IMR-90 (cell line): ENCODE measurements at regions not wholly inside any gene's neighbourhood (a gene's known extent, or its start where the extent isn't known, plus 50 kb on each side); places are given as distances from the start of the nearest gene placed in this dataset.

Experiments used
- ATAC-seq: fragments of 200-7000 bp; cut with Tn5 transposase; 2 replicates; pipeline ENCODE4 v1.9.1; 2020; ENCODE audit warnings: low read depth, mild to moderate bottlenecking, moderate library complexity
- BruUV-seq: library from RNA; stranded (reverse); fragments of 400-500 nt; replicated peaks from 2 replicates; lab custom pipeline; 2021; lab: Mats Ljungman, UMichigan
- CTCF ChIA-PET: fragments of 300-600 bp; formaldehyde crosslinking; extraction: SDS; loops from one replicate; lab custom pipeline; 2021; ENCODE audit warnings: antibody characterized with exemption; lab: Yijun Ruan, JAX
- POLR2A ChIA-PET: fragments of 300-600 bp; sonication (Branson Sonifier 250); formaldehyde crosslinking; loops from one replicate; lab custom pipeline; 2022; ENCODE audit warnings: antibody characterized with exemption; ENCODE audit not compliant: unreplicated experiment; lab: Charles Lee
- DNase-seq: peaks from one replicate; pipeline ENCODE4 v3.0.0; 2013
- H2AFZ ChIP-seq: replicated peaks from 2 replicates; pipeline ENCODE3; 2013; ENCODE audit warnings: low read length, mild to moderate bottlenecking; ENCODE audit not compliant: poor library complexity
- H2AK5ac ChIP-seq: 2 replicates; pipeline ENCODE4 v1.6.1; 2013; ENCODE audit warnings: low read depth, low read length, inconsistent platforms
- H2AK9ac ChIP-seq: replicated peaks from 2 replicates; pipeline ENCODE3; 2013; ENCODE audit warnings: mild to moderate bottlenecking, low read depth, low read length, moderate library complexity; ENCODE audit not compliant: poor library complexity
- H2BK120ac ChIP-seq: 2 replicates; pipeline ENCODE4 v1.6.1; 2013; ENCODE audit warnings: low read depth, low read length, inconsistent platforms
- H2BK15ac ChIP-seq: 3 replicates; pipeline ENCODE4 v1.6.1; 2013; ENCODE audit warnings: low read depth, low read length, inconsistent platforms
- H2BK20ac ChIP-seq: 2 replicates; pipeline ENCODE4 v1.6.1; 2013; ENCODE audit warnings: low read depth, mild to moderate bottlenecking, inconsistent platforms, low read length, moderate library complexity
- H2BK5ac ChIP-seq: 2 replicates; pipeline ENCODE4 v1.6.1; 2013; ENCODE audit warnings: mild to moderate bottlenecking, low read depth, low read length, inconsistent platforms; ENCODE audit not compliant: poor library complexity, severe bottlenecking
- H3K14ac ChIP-seq: replicated peaks from 2 replicates; pipeline ENCODE4 v1.6.1; 2013; ENCODE audit warnings: low read depth, low read length, inconsistent platforms
- H3K18ac ChIP-seq: 2 replicates; pipeline ENCODE4 v1.6.1; 2013; ENCODE audit warnings: low read depth, low read length, control low read depth
- H3K23ac ChIP-seq: 2 replicates; pipeline ENCODE4 v1.6.1; 2013; ENCODE audit warnings: low read depth, low read length, inconsistent platforms
- H3K27ac ChIP-seq: 2 replicates; pipeline ENCODE4 v1.5.1; 2013; ENCODE audit warnings: mild to moderate bottlenecking, control low read depth, low read length; ENCODE audit not compliant: insufficient read depth
- H3K27me3 ChIP-seq: 2 replicates; pipeline ENCODE4 v1.6.1; 2013; ENCODE audit warnings: low read length; ENCODE audit not compliant: control insufficient read depth, insufficient read depth
- H3K36me3 ChIP-seq: 2 replicates; pipeline ENCODE4 v1.6.1; 2013; ENCODE audit warnings: low read length, mixed read lengths; ENCODE audit not compliant: control insufficient read depth, insufficient read depth
- H3K4ac ChIP-seq: 2 replicates; pipeline ENCODE4 v1.6.1; 2013; ENCODE audit warnings: low read depth, low read length, inconsistent platforms
- H3K4me1 ChIP-seq: 2 replicates; pipeline ENCODE4 v1.6.1; 2013; ENCODE audit warnings: low read length, mixed read lengths; ENCODE audit not compliant: control insufficient read depth, insufficient read depth
- H3K4me2 ChIP-seq: 2 replicates; pipeline ENCODE4 v1.6.1; 2013; ENCODE audit warnings: low read depth, mild to moderate bottlenecking, control low read depth, low read length, moderate library complexity
- H3K4me3 ChIP-seq: 2 replicates; pipeline ENCODE4 v1.5.1; 2013; ENCODE audit warnings: low read depth, mild to moderate bottlenecking, control low read depth, low read length, moderate library complexity; ENCODE audit not compliant: insufficient read depth
- H3K56ac ChIP-seq: 2 replicates; pipeline ENCODE4 v1.6.1; 2013; ENCODE audit warnings: low read length, inconsistent platforms; ENCODE audit not compliant: insufficient read depth; ENCODE audit errors: extremely low read depth
- H3K79me1 ChIP-seq, 2 experiments: 2 replicates each; pipeline ENCODE4 v1.6.1; 2013; ENCODE audit warnings: low read length in 2 of 2, inconsistent platforms in 1 of 2, low read depth in 1 of 2
- H3K9ac ChIP-seq: 2 replicates; pipeline ENCODE4 v1.6.1; 2013; ENCODE audit warnings: low read depth, low read length, control low read depth
- H3K9me1 ChIP-seq: 2 replicates; pipeline ENCODE4 v1.6.1; 2013; ENCODE audit warnings: low read length, inconsistent platforms; ENCODE audit not compliant: insufficient read depth
- H3K9me3 ChIP-seq: 2 replicates; pipeline ENCODE4 v1.6.1; 2013; ENCODE audit warnings: low read length; ENCODE audit not compliant: control insufficient read depth, insufficient read depth
- H4K20me1 ChIP-seq: 2 replicates; pipeline ENCODE4 v1.6.1; 2013; ENCODE audit warnings: low read length, inconsistent platforms; ENCODE audit not compliant: insufficient read depth
- H4K5ac ChIP-seq: 2 replicates; pipeline ENCODE4 v1.6.1; 2013; ENCODE audit warnings: mild to moderate bottlenecking, low read depth, low read length, control low read depth
- H4K8ac ChIP-seq, 2 experiments: 2 replicates each; pipeline ENCODE4 v1.6.1; 2013; ENCODE audit warnings: low read depth in 2 of 2, low read length in 2 of 2, control low read depth in 1 of 2, inconsistent platforms in 1 of 2
- H4K91ac ChIP-seq: 2 replicates; pipeline ENCODE4 v1.6.1; 2013; ENCODE audit warnings: low read depth, low read length, inconsistent platforms; ENCODE audit not compliant: insufficient read depth
- BHLHE40 ChIP-seq: fragments of 150-350 bp; IDR thresholded peaks from 2 replicates; pipeline ENCODE4 v1.6.1; 2016; ENCODE audit warnings: mild to moderate bottlenecking, low read depth, low read length
- CEBPB ChIP-seq: IDR thresholded peaks from 2 replicates; pipeline ENCODE4 v1.6.1; 2012; ENCODE audit warnings: low read depth, low read length, improper control_type of control experiment
- ELK1 ChIP-seq: fragments of 150-350 bp; IDR thresholded peaks from 2 replicates; pipeline ENCODE4 v1.6.1; 2016; ENCODE audit warnings: low read depth, mild to moderate bottlenecking, low read length, moderate library complexity, borderline replicate concordance
- POLR2A ChIP-seq: IDR thresholded peaks from 2 replicates; pipeline ENCODE4 v1.6.1; 2012; ENCODE audit warnings: mild to moderate bottlenecking, low read depth, low read length
- RCOR1 ChIP-seq: IDR thresholded peaks from 2 replicates; pipeline ENCODE4 v1.6.1; 2012; ENCODE audit warnings: mild to moderate bottlenecking, low read length, improper control_type of control experiment; ENCODE audit not compliant: insufficient replicate concordance
- RFX5 ChIP-seq: IDR thresholded peaks from 2 replicates; pipeline ENCODE4 v1.8.0; 2012; ENCODE audit warnings: low read depth, mild to moderate bottlenecking, low read length, moderate library complexity
- SMC3 ChIP-seq: fragments of 150-350 bp; IDR thresholded peaks from 2 replicates; pipeline ENCODE4 v1.6.1; 2016; ENCODE audit warnings: low read depth, mild to moderate bottlenecking, antibody characterized with exemption, low read length, moderate library complexity
- USF2 ChIP-seq: fragments of 150-350 bp; IDR thresholded peaks from 2 replicates; pipeline ENCODE4 v1.6.1; 2017; ENCODE audit warnings: mild to moderate bottlenecking, antibody characterized with exemption, low read length, low read depth
- WGBS, 2 experiments: methylation state at CpG; one replicate each; pipeline versions ENCODE4 v1.1.5 to v1.1.7; 2013; ENCODE audit warnings: missing lambda C conversion rate in 2 of 2; ENCODE audit not compliant: insufficient read length in 1 of 2; ENCODE audit errors: extremely low coverage in 2 of 2; 5-methylcytosine and 5-hydroxymethylcytosine counted together
- dilution Hi-C: fragments of 300-500 bp; cut with HindIII; formaldehyde crosslinking; loops from one replicate; pipeline ENCODE4 v1.14.3; 2018; ENCODE audit warnings: low sequenced_read_pairs; ENCODE audit not compliant: unreplicated experiment
- in situ Hi-C: fragments of 300-500 bp; cut with MboI; formaldehyde crosslinking; loops from 3 replicates; pipeline ENCODE4 v1.14.3; 2019; ENCODE audit warnings: low sequenced_read_pairs, inconsistent platforms, mixed read lengths
- intact Hi-C: fragments of 100-400 bp; cut with micrococcal nuclease; formaldehyde crosslinking; loops from 2 replicates; pipeline ENCODE4 v1.10.0; 2022
- TF ChIP-seq, protein P1 (sequence below): conservative IDR thresholded peaks from 2 replicates; pipeline ENCODE4 v1.5.1; 2012; ENCODE audit warnings: mild to moderate bottlenecking, low read depth, low read length, improper control_type of control experiment

- no peaks in the 10 kb centered on the region for H3K4me1 ChIP-seq
- no peak overlapping the region for H2AFZ ChIP-seq
- no peak overlapping the region for H3K4me2 ChIP-seq
- H2BK20ac ChIP-seq = no peak overlapping the region
- no peaks in the 10 kb centered on the region for H3K79me1 ChIP-seq
- in situ Hi-C loops = no loop called here
- ChIA-PET CTCF (interaction anchor here (0.6 kb wide), 1 partner anchor 27 kb away, joined by 4 read pairs; no protein-coding TSS in a partner anchor), POLR2A (no interaction called here)
- H3K36me3 ChIP-seq = no peaks in the 10 kb centered on the region
- intact Hi-C loops = no loop called here
- DNase-seq = no peak
- no peak overlapping the region for H3K23ac ChIP-seq
- H3K9ac ChIP-seq = no peak overlapping the region
- no peaks in the 10 kb centered on the region for H3K9me3 ChIP-seq
- no peak overlapping the region for H3K27ac ChIP-seq
- H3K9me1 ChIP-seq = no peaks in the 10 kb centered on the region
- TF ChIP-seq USF2 = no peak
- TF ChIP-seq ELK1 = no peak
- no peak for TF ChIP-seq SMC3
- no peak for TF ChIP-seq BHLHE40
- TF ChIP-seq, protein P1, sequence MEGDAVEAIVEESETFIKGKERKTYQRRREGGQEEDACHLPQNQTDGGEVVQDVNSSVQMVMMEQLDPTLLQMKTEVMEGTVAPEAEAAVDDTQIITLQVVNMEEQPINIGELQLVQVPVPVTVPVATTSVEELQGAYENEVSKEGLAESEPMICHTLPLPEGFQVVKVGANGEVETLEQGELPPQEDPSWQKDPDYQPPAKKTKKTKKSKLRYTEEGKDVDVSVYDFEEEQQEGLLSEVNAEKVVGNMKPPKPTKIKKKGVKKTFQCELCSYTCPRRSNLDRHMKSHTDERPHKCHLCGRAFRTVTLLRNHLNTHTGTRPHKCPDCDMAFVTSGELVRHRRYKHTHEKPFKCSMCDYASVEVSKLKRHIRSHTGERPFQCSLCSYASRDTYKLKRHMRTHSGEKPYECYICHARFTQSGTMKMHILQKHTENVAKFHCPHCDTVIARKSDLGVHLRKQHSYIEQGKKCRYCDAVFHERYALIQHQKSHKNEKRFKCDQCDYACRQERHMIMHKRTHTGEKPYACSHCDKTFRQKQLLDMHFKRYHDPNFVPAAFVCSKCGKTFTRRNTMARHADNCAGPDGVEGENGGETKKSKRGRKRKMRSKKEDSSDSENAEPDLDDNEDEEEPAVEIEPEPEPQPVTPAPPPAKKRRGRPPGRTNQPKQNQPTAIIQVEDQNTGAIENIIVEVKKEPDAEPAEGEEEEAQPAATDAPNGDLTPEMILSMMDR = no peak
- TF ChIP-seq RCOR1 = no peak
- no peak for TF ChIP-seq POLR2A
- no peak for TF ChIP-seq CEBPB
- TF ChIP-seq RFX5 = no peak
- no peak overlapping the region for H3K4ac ChIP-seq
- no peak overlapping the region for H2AK9ac ChIP-seq
- no peak overlapping the region for H4K91ac ChIP-seq
- no peaks in the 10 kb centered on the region for H3K27me3 ChIP-seq
- dilution Hi-C loops = no loop called here
- no peak overlapping the region for H3K18ac ChIP-seq
- no peak overlapping the region for H4K5ac ChIP-seq
- H2BK15ac ChIP-seq = no peak overlapping the region
- H2BK5ac ChIP-seq = no peak overlapping the region
- no TSS peak for BruUV-seq
- no peak overlapping the region for H3K56ac ChIP-seq
- no peaks in the 10 kb centered on the region for H4K20me1 ChIP-seq
- H2AK5ac ChIP-seq = no peak overlapping the region
- H2BK120ac ChIP-seq = no peak overlapping the region
- no peak for ATAC-seq
- H3K4me3 ChIP-seq = no peak overlapping the region
- no peak overlapping the region for H3K14ac ChIP-seq
- H4K8ac ChIP-seq = no peak overlapping the region
- no CpG with 5 or more reads among the region's 5 CpGs for WGBS, 2 experiments
Observed at GRCh38 chr14:85344171-85344570, 185.8 kb upstream of the FLRT2 start.
